KG1 (cell line): ENCODE measurements at regions not wholly inside any gene's neighbourhood (a gene's known extent, or its start where the extent isn't known, plus 50 kb on each side); places are given as distances from the start of the nearest gene placed in this dataset.
"Not testable (repeated sequence)": the region's sequence is repeated elsewhere in the genome, so short reads cannot be mapped to it uniquely, and the experiment has no call there.

ENCODE experiments used
- DNase-seq: peaks from one replicate; lab custom pipeline; 2025; lab: John Stamatoyannopoulos, UW

- peak; percentile 87 for DNase-seq
Observed at GRCh38 chr13:88707646-88708045, 1036.5 kb downstream of the SLITRK5 start.

- DNase-seq = no peak
Observed at GRCh38 chr13:88717946-88718345, 1046.8 kb downstream of the SLITRK5 start.

GRCh38 chr13:88718781-88719180, 1047.6 kb downstream of the SLITRK5 start:
- no peak for DNase-seq

- DNase-seq = no peak
Observed at GRCh38 chr13:88726075-88726474, 1054.9 kb downstream of the SLITRK5 start.

GRCh38 chr13:88727236-88727635, 1056.1 kb downstream of the SLITRK5 start:
- not testable (repeated sequence) for DNase-seq

GRCh38 chr13:88729605-88730004, 1058.4 kb downstream of the SLITRK5 start:
- DNase-seq = no peak

- no peak for DNase-seq
Observed at GRCh38 chr13:88736026-88736425, 1064.9 kb downstream of the SLITRK5 start.

- no peak for DNase-seq
Observed at GRCh38 chr13:88739195-88739594, 1068.0 kb downstream of the SLITRK5 start.

GRCh38 chr13:88744289-88744688, 1073.1 kb downstream of the SLITRK5 start:
- no peak for DNase-seq

- no peak for DNase-seq
Observed at GRCh38 chr13:88745011-88745410, 1073.8 kb downstream of the SLITRK5 start.

- DNase-seq = no peak
Observed at GRCh38 chr13:88752041-88752440, 1080.9 kb downstream of the SLITRK5 start.

- no peak for DNase-seq
Observed at GRCh38 chr13:88754141-88754540, 1083.0 kb downstream of the SLITRK5 start.

GRCh38 chr13:88761145-88761544, 1090.0 kb downstream of the SLITRK5 start:
- DNase-seq = no peak

- no peak for DNase-seq
Observed at GRCh38 chr13:88764103-88764502, 1092.9 kb downstream of the SLITRK5 start.

- DNase-seq = no peak
Observed at GRCh38 chr13:88800505-88800904, 1129.3 kb downstream of the SLITRK5 start.

GRCh38 chr13:88801361-88801760, 1130.2 kb downstream of the SLITRK5 start:
- DNase-seq = no peak

- DNase-seq = no peak
Observed at GRCh38 chr13:88802886-88803285, 1131.7 kb downstream of the SLITRK5 start.

GRCh38 chr13:88806438-88806837, 1135.3 kb downstream of the SLITRK5 start:
- no peak for DNase-seq

- DNase-seq = no peak
Observed at GRCh38 chr13:88817560-88817959, 1146.4 kb downstream of the SLITRK5 start.

GRCh38 chr13:88823114-88823513, 1151.9 kb downstream of the SLITRK5 start:
- no peak for DNase-seq

- DNase-seq = no peak
Observed at GRCh38 chr13:88824218-88824617, 1153.0 kb downstream of the SLITRK5 start.

- no peak for DNase-seq
Observed at GRCh38 chr13:88840085-88840484, 1168.9 kb downstream of the SLITRK5 start.

- DNase-seq = not testable (repeated sequence)
Observed at GRCh38 chr13:88852293-88852692, 1181.1 kb downstream of the SLITRK5 start.

- DNase-seq = no peak
Observed at GRCh38 chr13:88857256-88857655, 1186.1 kb downstream of the SLITRK5 start.

- DNase-seq = no peak
Observed at GRCh38 chr13:88862095-88862620, 1191.0 kb downstream of the SLITRK5 start.
